K562 (cell line): ENCODE measurements at regions not wholly inside any gene's neighbourhood (a gene's known extent, or its start where the extent isn't known, plus 50 kb on each side); places are given as distances from the start of the nearest gene placed in this dataset.

Source experiments
- ATAC-seq: fragments of 200-7000 bp; cut with Tn5 transposase; 3 replicates; pipeline ENCODE4 v1.9.1; 2020; ENCODE audit warnings: moderate library complexity
- BruUV-seq: library from RNA; stranded (reverse); fragments of 400-500 nt; replicated peaks from 2 replicates; lab custom pipeline; 2021; lab: Mats Ljungman, UMichigan
- CTCF ChIA-PET: fragments of 300-600 bp; formaldehyde crosslinking; extraction: SDS; loops from one replicate; lab custom pipeline; 2021; ENCODE audit warnings: low intra/inter-chr PET ratio; lab: Yijun Ruan, JAX
- POLR2A ChIA-PET: fragments of 300-600, 350-650 bp; sonication (Branson Sonifier 250); formaldehyde crosslinking; extraction: SDS; loops from one replicate; lab custom pipeline; 2021; ENCODE audit warnings: antibody characterized with exemption, inconsistent platforms; lab: Yijun Ruan, JAX
- DNase-seq, 4 experiments: peaks; one replicate each; pipeline versions ENCODE4 v3.0.0 to v3.0.0-alpha.2; 2011 to 2018; ENCODE audit warnings: low spot score in 3 of 4, mixed read lengths in 3 of 4; ENCODE audit errors: extremely low read depth in 1 of 4
- FAIRE-seq: peaks from 2 replicates; lab custom pipeline; 2011; peaks lifted over from hg19 to GRCh38; lab: Jason Lieb, UNC
- H2AFZ ChIP-seq: 2 replicates; pipeline ENCODE4 v1.6.0; 2011; ENCODE audit warnings: low read depth, low read length, control low read depth, inconsistent platforms
- H3K27ac ChIP-seq: fragments of 200-600 bp; 3 replicates; pipeline ENCODE4 v1.8.0; 2011; ENCODE audit warnings: low read depth, mild to moderate bottlenecking, control low read depth, inconsistent platforms, low read length, moderate library complexity, mixed read lengths; ENCODE audit errors: extremely low read depth
- H3K27me3 ChIP-seq, 2 experiments: fragments of 300-600 bp in 1 of 2; 2 replicates in 1 of 2; 3 replicates in 1 of 2; pipeline versions ENCODE4 v1.6.0 to v1.8.0; 2011; ENCODE audit warnings: inconsistent platforms in 2 of 2, low read length in 2 of 2, mild to moderate bottlenecking in 1 of 2, mixed read lengths in 1 of 2, moderate library complexity in 1 of 2; ENCODE audit not compliant: control insufficient read depth in 2 of 2, insufficient read depth in 2 of 2
- H3K36me3 ChIP-seq: fragments of 300-600 bp; 3 replicates; pipeline ENCODE4 v1.8.0; 2011; ENCODE audit warnings: mild to moderate bottlenecking, low read length, inconsistent platforms; ENCODE audit not compliant: control insufficient read depth, insufficient read depth
- H3K4me1 ChIP-seq, 2 experiments: fragments of 200-600 bp in 1 of 2; replicated peaks in 1 of 2; 2 replicates in 1 of 2; 3 replicates in 1 of 2; pipeline versions ENCODE4 v1.5.1 to v1.8.0; 2011; ENCODE audit warnings: inconsistent platforms in 2 of 2, low read length in 2 of 2, mild to moderate bottlenecking in 1 of 2, mixed read lengths in 1 of 2, moderate library complexity in 1 of 2; ENCODE audit not compliant: control insufficient read depth in 2 of 2, insufficient read depth in 2 of 2
- H3K4me2 ChIP-seq: 2 replicates; pipeline ENCODE4 v1.6.1; 2011; ENCODE audit warnings: low read length, control low read depth, inconsistent platforms, mixed read lengths; ENCODE audit not compliant: insufficient read depth
- H3K4me3 ChIP-seq: fragments of 200-600 bp; sonication (generic), shearing (Covaris generic); 2 replicates; pipeline ENCODE4 v1.5.1; 2016; ENCODE audit warnings: control low read depth, inconsistent platforms
- H3K79me2 ChIP-seq: fragments of 200-600 bp; 3 replicates; pipeline ENCODE4 v1.8.0; 2011; ENCODE audit warnings: low read length, inconsistent platforms; ENCODE audit not compliant: control insufficient read depth, insufficient read depth
- H3K9ac ChIP-seq, 2 experiments: 2 replicates each; pipeline versions ENCODE4 v1.6.0 to v1.6.1; 2011; ENCODE audit warnings: low read depth in 2 of 2, low read length in 2 of 2, control low read depth in 1 of 2, inconsistent platforms in 1 of 2, mild to moderate bottlenecking in 1 of 2, mixed read lengths in 1 of 2; ENCODE audit not compliant: insufficient read depth in 1 of 2
- H3K9me1 ChIP-seq: one replicate; pipeline ENCODE4 v1.6.0; 2011; ENCODE audit warnings: inconsistent platforms, mild to moderate bottlenecking, low read length, moderate library complexity; ENCODE audit not compliant: control insufficient read depth, insufficient read depth
- H3K9me3 ChIP-seq: replicated peaks from 2 replicates; pipeline ENCODE4 v1.5.1; 2011; ENCODE audit warnings: low read depth, low read length, inconsistent platforms; ENCODE audit not compliant: control insufficient read depth, insufficient read depth
- H4K20me1 ChIP-seq: replicated peaks from 2 replicates; pipeline ENCODE4 v1.6.1; 2011; ENCODE audit warnings: low read length, inconsistent platforms, mixed read lengths; ENCODE audit not compliant: control insufficient read depth, insufficient read depth
- C11orf30 ChIP-seq: fragments of 450-650 bp; IDR thresholded peaks from 2 replicates; pipeline ENCODE4 v1.6.1; 2016; ENCODE audit warnings: low read depth, mild to moderate bottlenecking
- DDX20 ChIP-seq: fragments of 450-650 bp; IDR thresholded peaks from 2 replicates; pipeline ENCODE4 v1.6.1; 2016; ENCODE audit warnings: missing genetic modification characterization, low read depth, mild to moderate bottlenecking, missing compliant biosample characterization, moderate library complexity
- DLX4 ChIP-seq: fragments of 250-450 bp; sonication (Bioruptor Pico); IDR thresholded peaks from 2 replicates; pipeline ENCODE4 v1.6.1; 2021; ENCODE audit warnings: mild to moderate bottlenecking
- FOXM1 ChIP-seq, 2 experiments: fragments of 450-650 bp in 1 of 2; sonication (generic) in 1 of 2; formaldehyde crosslinking in 1 of 2; IDR thresholded peaks; 2 replicates each; pipeline versions ENCODE4 v1.6.1 to v1.9.0; 2017 to 2022; ENCODE audit warnings: low read depth in 2 of 2, mild to moderate bottlenecking in 2 of 2, missing genetic modification reagents in 1 of 2, moderate library complexity in 1 of 2
- HNRNPK ChIP-seq: fragments of 200-400 bp; formaldehyde crosslinking; IDR thresholded peaks from one replicate; pipeline ENCODE4 v1.6.1; 2018; ENCODE audit warnings: mild to moderate bottlenecking, low read depth, low read length; ENCODE audit not compliant: poor library complexity, severe bottlenecking
- PHB ChIP-seq: fragments of 250-450 bp; sonication (Bioruptor Pico); IDR thresholded peaks from 2 replicates; pipeline ENCODE4 v1.5.0; 2021
- POLR2A ChIP-seq: fragments of 450-650 bp; conservative IDR thresholded peaks from 2 replicates; pipeline ENCODE4 v1.6.1; 2016
- PTTG1 ChIP-seq: fragments of 450-650 bp; IDR thresholded peaks from 2 replicates; pipeline ENCODE4 v1.6.1; 2016; ENCODE audit warnings: low read depth, mild to moderate bottlenecking, missing genetic modification characterization, missing compliant biosample characterization
- RBBP5 ChIP-seq: fragments of 200-600 bp; sonication (generic); IDR thresholded peaks from 2 replicates; pipeline ENCODE4 v1.6.1; 2012; ENCODE audit warnings: borderline replicate concordance, mild to moderate bottlenecking, low read length, control low read depth, inconsistent platforms; ENCODE audit not compliant: insufficient read depth, poor library complexity, severe bottlenecking
- SMAD2 ChIP-seq: fragments of 150-350 bp; IDR thresholded peaks from 2 replicates; pipeline ENCODE4 v1.6.1; 2014; ENCODE audit warnings: low read depth, mild to moderate bottlenecking, low read length
- SMARCA4 ChIP-seq: fragments of 450-650 bp; IDR thresholded peaks from 2 replicates; pipeline ENCODE4 v1.6.1; 2016
- SMC3 ChIP-seq: conservative IDR thresholded peaks from 2 replicates; pipeline ENCODE4 v1.6.1; 2011; ENCODE audit warnings: low read depth, low read length, improper control_type of control experiment; ENCODE audit not compliant: insufficient read depth
- WGBS: fragments of 100-300 bp; shearing (Covaris generic); methylation state at CpG from one replicate; pipeline ENCODE4 v1.1.6; 2016; ENCODE audit warnings: low coverage, mixed read lengths; ENCODE audit not compliant: insufficient coverage; ENCODE audit errors: missing lambda C conversion rate; 5-methylcytosine and 5-hydroxymethylcytosine counted together
- in situ Hi-C: fragments of 300-500 bp; cut with MboI; formaldehyde crosslinking; loops from 4 replicates; pipeline ENCODE4 v1.15.0; 2018; ENCODE audit warnings: inconsistent platforms, mixed read lengths
- intact Hi-C: fragments of 100-400 bp; cut with micrococcal nuclease; formaldehyde crosslinking; loops from 2 replicates; pipeline ENCODE4 v1.14.2; 2022
- TF ChIP-seq, protein P1 (sequence below), 2 experiments: fragments of 450-650 bp; formaldehyde crosslinking in 1 of 2; IDR thresholded peaks; 2 replicates each; pipeline versions ENCODE4 v1.4.0 to v1.6.1; 2014 to 2020; ENCODE audit warnings: mild to moderate bottlenecking in 2 of 2, borderline replicate concordance in 1 of 2, low read depth in 1 of 2

GRCh38 chr16:86810062-86810461 lies 231.7 kb downstream of the FOXL1 start (continued):
- no peak for TF ChIP-seq PTTG1 (tag)
- no peak for TF ChIP-seq FOXM1 (IDR thresholded peaks at IDR 0.05; ENCODE audit: low read depth)
- no peak for TF ChIP-seq FOXM1 (CRISPR knock-in tag; IDR thresholded peaks at IDR 0.05; ENCODE audit: low read depth)
- TF ChIP-seq PHB (CRISPR knock-in tag), result no peak
- TF ChIP-seq SMARCA4, result no peak
- TF ChIP-seq SMAD2, result no peak
- no peak for TF ChIP-seq HNRNPK
- no peak for TF ChIP-seq SMC3
- TF ChIP-seq DDX20 (tag), result no peak
- TF ChIP-seq DLX4 (CRISPR knock-in tag), result no peak
- TF ChIP-seq RBBP5, result no peak

DNA sequence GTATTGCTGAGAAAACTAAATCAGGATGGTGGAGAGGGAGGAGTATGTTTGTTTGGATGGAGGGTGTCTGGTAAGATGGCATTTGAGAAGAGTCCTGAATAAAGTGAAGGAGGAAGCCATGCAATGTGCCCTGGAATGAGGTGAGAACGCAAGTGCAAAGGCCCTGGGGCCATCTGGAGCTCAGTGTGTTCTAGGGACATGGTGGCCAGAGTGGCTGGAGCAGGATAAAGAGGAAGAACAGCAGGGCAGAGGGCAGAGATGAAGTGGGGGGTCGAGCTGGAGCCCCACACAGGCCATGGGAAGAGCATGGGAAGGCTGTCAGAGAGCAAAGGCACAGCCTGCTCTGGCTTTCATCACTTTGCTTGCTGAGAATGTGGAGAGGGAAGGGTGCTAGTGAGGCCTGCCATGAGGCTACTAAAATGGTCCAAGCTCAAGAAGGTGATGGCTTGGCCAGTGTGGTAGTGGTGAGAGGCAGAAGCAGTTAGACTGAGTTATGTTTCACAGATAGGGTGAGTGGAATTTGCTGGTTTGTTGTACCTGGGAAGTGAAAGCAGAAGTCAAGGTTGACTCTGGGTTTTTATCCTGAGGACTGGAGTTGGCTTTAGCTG lies 234.1 kb downstream of the FOXL1 start:
- no peak for ATAC-seq
- H3K4me1 ChIP-seq, result no peaks in the 10 kb centered on the region
- in situ Hi-C loops (no loop called here), intact Hi-C loops (no loop called here)
- FAIRE-seq, result no peak
- H2AFZ ChIP-seq, result no peak overlapping the region
- no peak overlapping the region for H3K27ac ChIP-seq
- no TSS peak for BruUV-seq
- H3K27me3 ChIP-seq, result peaks cover 18 to 31% of the 10 kb centered on the region in 2 experiments; a peak in 3 of 5 replicates
- POLR2A ChIA-PET, result no interaction called here
- no peaks in the 10 kb centered on the region for H3K36me3 ChIP-seq
- H3K9ac ChIP-seq, result no peak overlapping the region
- CTCF ChIA-PET, result no interaction called here
- H3K4me2 ChIP-seq, result no peak overlapping the region
- no peaks in the 10 kb centered on the region for H3K9me1 ChIP-seq
- 10% methylated on average over 2 of the region's 2 CpGs for WGBS
- H4K20me1 ChIP-seq, result no peaks in the 10 kb centered on the region
- DNase-seq, result no peak
- no peaks in the 10 kb centered on the region for H3K79me2 ChIP-seq
- no peak overlapping the region for H3K4me3 ChIP-seq
- H3K9me3 ChIP-seq, result no peaks in the 10 kb centered on the region
- no peak for TF ChIP-seq C11orf30
- no peak for TF ChIP-seq POLR2A
- TF ChIP-seq, protein P1, sequence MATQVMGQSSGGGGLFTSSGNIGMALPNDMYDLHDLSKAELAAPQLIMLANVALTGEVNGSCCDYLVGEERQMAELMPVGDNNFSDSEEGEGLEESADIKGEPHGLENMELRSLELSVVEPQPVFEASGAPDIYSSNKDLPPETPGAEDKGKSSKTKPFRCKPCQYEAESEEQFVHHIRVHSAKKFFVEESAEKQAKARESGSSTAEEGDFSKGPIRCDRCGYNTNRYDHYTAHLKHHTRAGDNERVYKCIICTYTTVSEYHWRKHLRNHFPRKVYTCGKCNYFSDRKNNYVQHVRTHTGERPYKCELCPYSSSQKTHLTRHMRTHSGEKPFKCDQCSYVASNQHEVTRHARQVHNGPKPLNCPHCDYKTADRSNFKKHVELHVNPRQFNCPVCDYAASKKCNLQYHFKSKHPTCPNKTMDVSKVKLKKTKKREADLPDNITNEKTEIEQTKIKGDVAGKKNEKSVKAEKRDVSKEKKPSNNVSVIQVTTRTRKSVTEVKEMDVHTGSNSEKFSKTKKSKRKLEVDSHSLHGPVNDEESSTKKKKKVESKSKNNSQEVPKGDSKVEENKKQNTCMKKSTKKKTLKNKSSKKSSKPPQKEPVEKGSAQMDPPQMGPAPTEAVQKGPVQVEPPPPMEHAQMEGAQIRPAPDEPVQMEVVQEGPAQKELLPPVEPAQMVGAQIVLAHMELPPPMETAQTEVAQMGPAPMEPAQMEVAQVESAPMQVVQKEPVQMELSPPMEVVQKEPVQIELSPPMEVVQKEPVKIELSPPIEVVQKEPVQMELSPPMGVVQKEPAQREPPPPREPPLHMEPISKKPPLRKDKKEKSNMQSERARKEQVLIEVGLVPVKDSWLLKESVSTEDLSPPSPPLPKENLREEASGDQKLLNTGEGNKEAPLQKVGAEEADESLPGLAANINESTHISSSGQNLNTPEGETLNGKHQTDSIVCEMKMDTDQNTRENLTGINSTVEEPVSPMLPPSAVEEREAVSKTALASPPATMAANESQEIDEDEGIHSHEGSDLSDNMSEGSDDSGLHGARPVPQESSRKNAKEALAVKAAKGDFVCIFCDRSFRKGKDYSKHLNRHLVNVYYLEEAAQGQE (IDR thresholded peaks at IDR 0.05; ENCODE audit: borderline replicate concordance), result no peak
- TF ChIP-seq, protein P1 (CRISPR knock-in tag; IDR thresholded peaks at IDR 0.05; ENCODE audit: low read depth), result no peak
